ENCODE measurements at regions not wholly inside any gene's neighbourhood (a gene's known extent, or its start where the extent isn't known, plus 50 kb on each side); places are given as distances from the start of the nearest gene placed in this dataset.

DNA sequence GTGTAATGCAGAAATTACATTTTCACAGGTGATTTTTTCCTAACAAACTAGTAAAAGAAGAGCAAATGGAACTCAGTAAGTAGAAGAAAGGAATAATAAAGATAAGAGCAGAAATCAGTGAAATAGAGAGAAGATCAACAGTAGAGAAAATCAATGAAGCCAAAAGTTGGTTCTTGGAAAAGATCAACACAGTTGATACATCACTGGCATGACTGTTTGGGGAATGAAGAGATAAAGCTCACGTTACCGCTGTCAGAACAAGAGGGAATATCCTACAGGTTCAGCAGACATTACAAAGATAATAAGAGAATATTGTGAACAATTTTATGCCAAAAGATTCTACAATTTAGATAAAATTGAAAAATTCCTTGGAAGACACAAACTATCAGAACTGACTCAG lies 146.4 kb downstream of the ACTR3B start:
- in situ Hi-C loops (cut with HindIII; ENCODE audit: extremely low pct_ligation_motif_present, low pct_unique_long_range_greater_than_20kb), result no loop called here
- Histone ChIP-seq H3K27me3 (ENCODE audit: control insufficient read depth in 1 of 2, insufficient read depth in 2 of 2, low read length in 2 of 2) (no peaks in the 10 kb centered on the region), H3K4me3 (replicated peaks in 1 of 3; ENCODE audit: insufficient read depth in 1 of 3, low read depth in 2 of 3, low read length in 3 of 3) (no peak overlapping the region), H3K36me3 (replicated peaks in 1 of 2; ENCODE audit: control insufficient read depth in 1 of 2, insufficient read depth in 2 of 2, low read length in 2 of 2) (no peaks in the 10 kb centered on the region), H3K9ac (ENCODE audit: insufficient read depth, low read depth, low read length) (no peak overlapping the region), H3K79me2 (ENCODE audit: insufficient read depth, low read length) (no peaks in the 10 kb centered on the region), H3K27ac (ENCODE audit: extremely low read length, insufficient read depth, low read length) (no peak overlapping the region), H2AFZ (ENCODE audit: low read length) (no peak overlapping the region), H3K4me2 (ENCODE audit: low read depth, low read length) (no peak overlapping the region), H3K4me1 (ENCODE audit: insufficient read depth, low read length) (peaks cover 56% of the 10 kb centered on the region), H4K20me1 (ENCODE audit: insufficient read depth, low read length) (no peaks in the 10 kb centered on the region), H3K9me3 (ENCODE audit: low read length) (no peaks in the 10 kb centered on the region)
- no TSS peak for BruUV-seq (replicated peaks)
- WGBS (ENCODE audit: low lambda C conversion rate), result 71% methylated on average over 2 of the region's 2 CpGs
- FAIRE-seq (no peak), DNase-seq (ENCODE audit: low spot score) (no peak), ATAC-seq (no peak)
- ChIA-PET CTCF (ENCODE audit: low intra/inter-chr PET ratio, low total read pairs) (no interaction called here), POLR2A (no interaction called here)
- TF ChIP-seq MZF1 (CRISPR knock-in tag; IDR thresholded peaks at IDR 0.05; ENCODE audit: borderline replicate concordance) (no peak), BCL6 (CRISPR knock-in tag; IDR thresholded peaks at IDR 0.05) (0 out of 2 replicates have a peak, but pooled peaks have one; percentile 12), CHD2 (IDR thresholded peaks at IDR 0.05; ENCODE audit: low read depth, low read length) (no peak)
- intact Hi-C loops (cut with micrococcal nuclease; ENCODE audit: unreplicated experiment), result no loop called here

DNA sequence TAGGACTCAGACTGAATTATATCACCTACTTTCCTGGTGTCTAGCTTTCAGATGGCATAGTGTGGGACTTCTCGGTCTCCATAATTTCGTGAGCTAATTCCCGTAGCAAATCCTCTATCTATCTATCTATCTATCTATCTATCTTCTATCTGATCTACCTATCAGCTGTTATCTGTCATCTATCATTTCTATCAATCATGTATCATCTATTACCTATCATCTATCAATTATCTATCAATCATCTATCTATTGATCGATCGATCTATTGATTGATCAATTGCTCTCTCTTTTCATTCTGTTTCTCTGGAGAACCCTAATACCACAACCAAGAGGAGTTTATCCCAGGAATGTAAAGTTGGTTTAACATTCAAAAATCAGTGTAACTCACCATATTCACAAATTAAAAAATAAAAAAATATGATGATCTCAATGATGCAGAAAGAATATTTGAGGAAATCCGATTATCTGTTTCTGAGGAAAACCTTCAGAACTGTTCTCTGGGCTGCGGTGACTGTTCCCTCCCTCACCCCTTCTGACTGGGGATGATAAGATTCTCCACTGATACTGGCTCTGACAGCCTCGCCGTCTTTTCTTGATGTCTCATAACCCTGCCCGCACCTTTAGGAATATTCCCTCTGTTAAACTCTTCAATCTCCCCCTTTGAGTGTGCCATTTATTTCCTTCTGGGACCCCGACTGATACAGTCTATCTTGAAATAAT lies 147.7 kb downstream of the ACTR3B start:
- no peak overlapping the region for H3K9ac ChIP-seq (ENCODE audit: insufficient read depth, low read depth, low read length)
- ATAC-seq (no peak), DNase-seq (ENCODE audit: low spot score) (no peak), FAIRE-seq (no peak)
- no peaks in the 10 kb centered on the region for H3K27me3 ChIP-seq (ENCODE audit: control insufficient read depth in 1 of 2, insufficient read depth in 2 of 2, low read length in 2 of 2)
- H3K4me1 ChIP-seq (ENCODE audit: insufficient read depth, low read length), result peaks cover 59% of the 10 kb centered on the region
- CTCF ChIA-PET (ENCODE audit: low intra/inter-chr PET ratio, low total read pairs), result no interaction called here
- H3K27ac ChIP-seq (ENCODE audit: extremely low read length, insufficient read depth, low read length), result no peak overlapping the region
- no peaks in the 10 kb centered on the region for H3K79me2 ChIP-seq (ENCODE audit: insufficient read depth, low read length)
- POLR2A ChIA-PET, result no interaction called here
- no peak overlapping the region for H3K4me3 ChIP-seq (replicated peaks in 1 of 3; ENCODE audit: insufficient read depth in 1 of 3, low read depth in 2 of 3, low read length in 3 of 3)
- H3K4me2 ChIP-seq (ENCODE audit: low read depth, low read length), result no peak overlapping the region
- WGBS (ENCODE audit: low lambda C conversion rate), result 88% methylated on average over 11 of the region's 11 CpGs
- intact Hi-C loops (cut with micrococcal nuclease; ENCODE audit: unreplicated experiment) (no loop called here), in situ Hi-C loops (cut with HindIII; ENCODE audit: extremely low pct_ligation_motif_present, low pct_unique_long_range_greater_than_20kb) (no loop called here)
- no peaks in the 10 kb centered on the region for H3K9me3 ChIP-seq (ENCODE audit: low read length)
- no TSS peak for BruUV-seq (replicated peaks)
- no peaks in the 10 kb centered on the region for H4K20me1 ChIP-seq (ENCODE audit: insufficient read depth, low read length)
- no peak overlapping the region for H2AFZ ChIP-seq (ENCODE audit: low read length)
- H3K36me3 ChIP-seq (replicated peaks in 1 of 2; ENCODE audit: control insufficient read depth in 1 of 2, insufficient read depth in 2 of 2, low read length in 2 of 2), result no peaks in the 10 kb centered on the region
- no peak for TF ChIP-seq ZSCAN12 (CRISPR knock-in tag; IDR thresholded peaks at IDR 0.05)
- no peak for TF ChIP-seq HHEX (CRISPR knock-in tag; IDR thresholded peaks at IDR 0.05)
- no peak for TF ChIP-seq ZSCAN20 (CRISPR knock-in tag; IDR thresholded peaks at IDR 0.05; ENCODE audit: borderline replicate concordance)
- TF ChIP-seq, protein P1, sequence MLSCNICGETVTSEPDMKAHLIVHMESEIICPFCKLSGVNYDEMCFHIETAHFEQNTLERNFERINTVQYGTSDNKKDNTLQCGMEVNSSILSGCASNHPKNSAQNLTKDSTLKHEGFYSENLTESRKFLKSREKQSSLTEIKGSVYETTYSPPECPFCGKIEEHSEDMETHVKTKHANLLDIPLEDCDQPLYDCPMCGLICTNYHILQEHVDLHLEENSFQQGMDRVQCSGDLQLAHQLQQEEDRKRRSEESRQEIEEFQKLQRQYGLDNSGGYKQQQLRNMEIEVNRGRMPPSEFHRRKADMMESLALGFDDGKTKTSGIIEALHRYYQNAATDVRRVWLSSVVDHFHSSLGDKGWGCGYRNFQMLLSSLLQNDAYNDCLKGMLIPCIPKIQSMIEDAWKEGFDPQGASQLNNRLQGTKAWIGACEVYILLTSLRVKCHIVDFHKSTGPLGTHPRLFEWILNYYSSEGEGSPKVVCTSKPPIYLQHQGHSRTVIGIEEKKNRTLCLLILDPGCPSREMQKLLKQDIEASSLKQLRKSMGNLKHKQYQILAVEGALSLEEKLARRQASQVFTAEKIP (CRISPR knock-in tag; IDR thresholded peaks at IDR 0.05; ENCODE audit: borderline replicate concordance), result no peak
- no peak for TF ChIP-seq ZBTB21 (CRISPR knock-in tag; IDR thresholded peaks at IDR 0.05)
- no peak for TF ChIP-seq MTA3 (CRISPR knock-in tag; IDR thresholded peaks at IDR 0.05)
- no peak for TF ChIP-seq ZNF563 (CRISPR knock-in tag; IDR thresholded peaks at IDR 0.05)
- no peak for TF ChIP-seq ZC3H4 (CRISPR knock-in tag; IDR thresholded peaks at IDR 0.05; ENCODE audit: borderline replicate concordance)
- TF ChIP-seq CHD2 (IDR thresholded peaks at IDR 0.05; ENCODE audit: low read depth, low read length), result no peak
- TF ChIP-seq, protein P2, sequence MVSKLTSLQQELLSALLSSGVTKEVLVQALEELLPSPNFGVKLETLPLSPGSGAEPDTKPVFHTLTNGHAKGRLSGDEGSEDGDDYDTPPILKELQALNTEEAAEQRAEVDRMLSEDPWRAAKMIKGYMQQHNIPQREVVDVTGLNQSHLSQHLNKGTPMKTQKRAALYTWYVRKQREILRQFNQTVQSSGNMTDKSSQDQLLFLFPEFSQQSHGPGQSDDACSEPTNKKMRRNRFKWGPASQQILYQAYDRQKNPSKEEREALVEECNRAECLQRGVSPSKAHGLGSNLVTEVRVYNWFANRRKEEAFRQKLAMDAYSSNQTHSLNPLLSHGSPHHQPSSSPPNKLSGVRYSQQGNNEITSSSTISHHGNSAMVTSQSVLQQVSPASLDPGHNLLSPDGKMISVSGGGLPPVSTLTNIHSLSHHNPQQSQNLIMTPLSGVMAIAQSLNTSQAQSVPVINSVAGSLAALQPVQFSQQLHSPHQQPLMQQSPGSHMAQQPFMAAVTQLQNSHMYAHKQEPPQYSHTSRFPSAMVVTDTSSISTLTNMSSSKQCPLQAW (CRISPR knock-in tag; IDR thresholded peaks at IDR 0.05), result no peak
- TF ChIP-seq FOXK1 (CRISPR knock-in tag; IDR thresholded peaks at IDR 0.05; ENCODE audit: borderline replicate concordance, low read depth), result no peak
- TF ChIP-seq, protein P3, sequence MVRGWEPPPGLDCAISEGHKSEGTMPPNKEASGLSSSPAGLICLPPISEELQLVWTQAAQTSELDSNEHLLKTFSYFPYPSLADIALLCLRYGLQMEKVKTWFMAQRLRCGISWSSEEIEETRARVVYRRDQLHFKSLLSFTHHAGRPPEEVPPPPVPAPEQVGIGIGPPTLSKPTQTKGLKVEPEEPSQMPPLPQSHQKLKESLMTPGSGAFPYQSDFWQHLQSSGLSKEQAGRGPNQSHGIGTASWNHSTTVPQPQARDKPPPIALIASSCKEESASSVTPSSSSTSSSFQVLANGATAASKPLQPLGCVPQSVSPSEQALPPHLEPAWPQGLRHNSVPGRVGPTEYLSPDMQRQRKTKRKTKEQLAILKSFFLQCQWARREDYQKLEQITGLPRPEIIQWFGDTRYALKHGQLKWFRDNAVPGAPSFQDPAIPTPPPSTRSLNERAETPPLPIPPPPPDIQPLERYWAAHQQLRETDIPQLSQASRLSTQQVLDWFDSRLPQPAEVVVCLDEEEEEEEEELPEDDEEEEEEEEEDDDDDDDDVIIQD (CRISPR knock-in tag; IDR thresholded peaks at IDR 0.05; ENCODE audit: low read depth), result no peak
- no peak for TF ChIP-seq CBFB (CRISPR knock-in tag; IDR thresholded peaks at IDR 0.05)
